ENCODE measurements at regions not wholly inside any gene's neighbourhood (a gene's known extent, or its start where the extent isn't known, plus 50 kb on each side); places are given as distances from the start of the nearest gene placed in this dataset.
"Not testable (repeated sequence)": the region's sequence is repeated elsewhere in the genome, so short reads cannot be mapped to it uniquely, and the experiment has no call there.

DNA sequence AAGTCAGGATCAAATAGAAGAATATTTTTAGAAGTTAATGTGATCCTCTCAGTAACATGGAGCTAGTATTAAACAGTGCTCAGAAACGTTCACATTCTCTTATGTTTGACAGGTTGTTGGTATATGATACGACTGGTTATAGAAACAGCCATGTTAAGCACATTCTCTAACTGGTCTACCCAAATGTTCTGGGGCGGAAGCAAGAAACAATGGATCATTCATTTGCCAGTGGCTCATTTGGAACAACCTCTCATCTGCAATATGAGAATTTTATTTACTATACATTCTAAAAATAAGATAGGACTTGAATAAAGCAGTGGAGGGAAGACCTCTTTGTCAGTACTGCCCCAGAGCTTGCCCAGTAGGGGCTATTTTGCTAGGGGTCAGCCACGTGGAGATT is 167.1 kb upstream of the FAM98A start:
- no peak for DNase-seq (ENCODE audit: low spot score)

DNA sequence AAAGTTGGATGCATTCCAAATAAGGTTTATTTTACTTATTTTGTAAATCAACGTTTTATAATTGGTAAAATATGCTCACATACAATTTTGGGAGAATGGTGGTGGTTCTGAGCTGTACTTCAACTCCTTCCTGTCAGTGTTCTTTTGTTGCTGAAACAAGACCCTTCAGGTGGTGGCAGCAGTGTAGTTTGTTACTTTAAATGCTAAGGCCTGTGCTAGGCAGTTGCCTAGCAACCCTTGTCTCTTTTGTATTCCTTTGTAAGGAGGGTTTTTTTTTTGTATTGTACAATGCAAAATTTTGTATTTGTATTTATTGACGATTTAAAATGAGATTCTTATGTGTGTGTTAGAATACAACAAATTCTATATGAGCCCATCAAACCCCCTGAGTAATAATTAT is 166.0 kb upstream of the FAM98A start:
- no peak for DNase-seq (ENCODE audit: low spot score)

DNA sequence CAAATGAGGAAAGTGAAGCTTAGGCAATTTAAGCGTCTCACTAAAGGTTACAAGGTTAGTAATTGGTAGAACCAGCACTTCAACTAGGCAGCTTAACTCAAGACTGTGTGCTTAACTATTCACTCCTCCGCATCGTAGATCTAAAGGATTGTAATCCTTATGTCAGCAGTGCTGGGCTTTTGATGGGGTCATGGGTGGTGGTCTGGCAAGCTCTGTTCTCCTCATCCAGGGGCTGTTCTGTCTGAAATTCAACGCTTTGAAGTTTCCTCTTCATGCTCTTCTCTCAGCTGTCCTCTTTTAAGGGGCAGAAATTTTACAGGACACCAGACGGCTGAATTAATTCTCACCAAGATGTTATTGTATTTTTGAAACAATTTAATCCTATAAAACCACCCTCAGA is 165.5 kb upstream of the FAM98A start:
- DNase-seq (ENCODE audit: low spot score), result no peak

DNA sequence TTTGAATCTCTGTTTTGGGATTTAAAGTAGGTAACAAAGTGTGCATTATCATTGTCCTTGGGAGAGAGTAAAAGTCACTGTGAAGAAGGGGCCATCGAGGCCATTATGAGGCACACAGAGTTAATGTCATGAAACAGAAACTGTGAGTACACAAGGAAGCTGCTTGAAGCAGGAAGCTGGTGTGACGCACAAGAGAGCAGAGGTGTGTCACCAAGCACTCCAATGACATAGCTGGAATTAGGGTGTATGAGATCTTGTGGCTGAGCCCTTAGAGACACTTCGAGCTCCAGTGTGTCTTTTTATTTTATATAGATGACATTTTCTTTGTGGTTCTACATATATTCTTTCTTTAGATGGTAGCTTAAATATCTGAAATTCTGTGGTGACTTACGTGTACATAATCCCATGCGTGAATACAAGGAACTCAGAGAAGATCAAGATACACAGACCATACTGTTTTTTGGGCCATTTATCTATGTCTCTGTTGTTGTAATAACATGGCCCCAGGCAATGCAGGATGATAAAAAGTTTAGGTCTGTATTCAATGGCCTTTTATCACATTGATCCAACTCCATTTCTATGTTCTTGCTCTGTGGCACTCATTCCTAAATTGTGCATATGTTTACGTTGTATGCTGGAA is 164.7 kb upstream of the FAM98A start:
- DNase-seq (ENCODE audit: low spot score), result no peak

DNA sequence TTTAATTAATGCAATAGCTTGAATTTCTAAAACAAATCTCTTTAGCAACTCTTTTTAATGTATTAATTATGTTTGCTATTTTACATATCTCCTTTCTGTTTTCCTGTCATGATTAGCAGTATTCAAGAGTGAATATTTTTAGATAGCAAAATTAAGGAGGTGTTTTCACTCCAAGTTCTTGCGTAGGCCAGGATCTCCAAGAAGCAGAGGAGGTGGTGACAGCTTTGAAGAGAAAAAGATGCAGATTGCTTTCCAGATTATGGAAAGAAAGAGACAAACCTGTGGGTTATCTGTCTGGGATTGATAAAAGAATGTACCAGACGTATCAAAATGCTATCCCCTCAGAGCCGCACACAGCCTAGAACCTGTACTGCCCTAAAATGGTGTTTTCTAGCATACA is 163.5 kb upstream of the FAM98A start:
- DNase-seq (ENCODE audit: low spot score), result no peak

DNA sequence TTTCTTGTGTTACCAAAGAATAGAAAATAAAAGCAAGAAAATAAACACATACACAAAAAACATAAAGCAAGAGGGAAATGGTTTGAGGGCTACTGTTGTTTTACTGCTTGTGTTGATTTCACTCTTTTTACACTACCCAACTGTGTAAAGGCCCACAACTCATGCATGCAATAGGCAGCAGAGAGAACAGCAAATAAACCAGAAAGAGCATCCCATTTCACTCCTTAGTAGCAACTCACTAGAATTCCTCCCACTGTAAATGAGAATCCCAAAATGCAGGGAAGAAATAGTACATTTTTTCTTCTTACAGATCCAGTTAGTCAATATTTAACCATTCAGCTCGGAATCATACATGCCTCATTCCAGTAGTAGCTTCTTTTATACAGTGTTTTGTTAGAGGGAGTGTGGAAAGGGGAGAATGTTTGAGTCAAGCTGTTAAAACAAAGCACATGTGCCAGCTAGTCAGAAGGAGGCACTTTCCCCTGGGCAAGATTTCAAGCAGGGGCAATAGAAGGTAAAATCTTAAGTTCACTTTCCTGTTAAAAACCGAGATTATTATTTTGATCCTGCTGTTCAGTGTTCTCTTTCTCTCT is 147.2 kb upstream of the FAM98A start:
- DNase-seq (ENCODE audit: low spot score), result no peak

DNA sequence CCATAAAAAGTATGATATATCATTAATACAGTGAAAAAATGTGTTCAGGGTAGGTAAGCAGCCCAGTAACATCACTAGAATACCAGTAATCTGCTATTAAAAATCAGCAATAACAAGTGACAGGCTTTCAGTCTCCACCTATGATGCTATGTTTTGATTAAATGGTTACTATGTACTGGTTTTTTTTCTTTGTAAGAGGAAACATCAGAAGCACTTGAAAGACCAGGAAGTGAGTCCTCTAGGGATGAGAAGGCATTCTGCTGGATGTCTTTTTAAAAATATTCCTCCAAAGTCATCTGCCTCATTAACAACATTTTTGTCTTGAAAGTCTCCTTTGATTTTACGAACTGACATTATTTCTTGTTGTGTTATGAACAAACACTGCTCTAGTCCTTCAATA is 136.0 kb upstream of the FAM98A start:
- no peak for DNase-seq (ENCODE audit: low spot score)

DNA sequence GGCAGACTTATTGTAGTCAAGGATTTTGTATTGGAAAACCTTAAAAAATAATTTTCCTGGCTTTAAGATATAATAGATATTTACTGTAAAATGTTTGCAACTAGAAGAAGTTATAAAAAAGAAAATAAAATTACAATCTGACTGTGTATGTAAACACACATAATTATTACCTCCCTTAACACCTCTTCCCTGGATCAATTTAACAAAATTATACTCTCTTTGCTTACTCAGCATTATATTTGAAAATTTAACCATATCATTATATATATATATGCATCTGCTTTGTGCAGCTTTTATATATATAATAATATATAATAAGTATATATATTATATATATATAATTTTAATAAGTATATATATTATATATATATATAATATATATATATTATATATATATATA is 131.7 kb upstream of the FAM98A start:
- no peak for DNase-seq (ENCODE audit: low spot score)

DNA sequence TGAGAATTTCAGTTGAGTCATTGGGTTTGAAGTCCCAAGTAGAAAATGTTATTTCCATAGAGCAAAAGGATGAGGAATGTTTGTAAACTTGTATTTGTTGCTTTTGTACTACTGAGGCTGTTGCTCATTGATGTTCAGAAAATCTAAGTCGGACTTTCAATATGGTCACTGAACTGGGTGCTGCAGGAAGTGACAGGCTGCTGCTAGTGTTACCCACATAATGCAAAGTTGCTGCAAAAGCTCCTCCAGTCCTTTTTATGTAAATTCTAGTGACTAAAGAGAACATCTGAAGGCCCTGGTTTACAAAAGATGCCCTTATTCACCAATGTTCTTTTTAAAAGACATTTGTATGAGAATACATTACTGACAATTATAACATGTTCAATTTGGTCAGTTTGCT is 131.1 kb upstream of the FAM98A start:
- no peak for DNase-seq (ENCODE audit: low spot score)

DNA sequence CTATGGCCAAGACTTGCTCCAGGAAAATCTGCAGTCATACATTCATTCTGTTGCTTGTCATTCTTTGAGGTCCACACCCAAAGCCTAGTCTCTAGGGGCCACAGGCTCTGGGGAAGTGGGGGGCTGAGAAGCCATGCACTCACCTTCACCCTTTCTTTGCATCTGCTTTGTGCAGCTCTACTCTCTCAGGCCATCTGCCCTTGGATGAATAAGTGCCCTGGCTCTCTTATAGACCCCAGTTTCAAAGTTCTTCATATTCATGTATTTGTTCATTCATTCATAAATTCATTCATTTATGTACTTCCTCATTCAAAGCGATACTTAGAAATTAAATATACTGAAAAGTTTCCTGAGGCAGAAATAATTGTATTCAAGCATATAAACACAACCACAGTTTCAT is 130.3 kb upstream of the FAM98A start:
- no peak for DNase-seq (ENCODE audit: low spot score)

DNA sequence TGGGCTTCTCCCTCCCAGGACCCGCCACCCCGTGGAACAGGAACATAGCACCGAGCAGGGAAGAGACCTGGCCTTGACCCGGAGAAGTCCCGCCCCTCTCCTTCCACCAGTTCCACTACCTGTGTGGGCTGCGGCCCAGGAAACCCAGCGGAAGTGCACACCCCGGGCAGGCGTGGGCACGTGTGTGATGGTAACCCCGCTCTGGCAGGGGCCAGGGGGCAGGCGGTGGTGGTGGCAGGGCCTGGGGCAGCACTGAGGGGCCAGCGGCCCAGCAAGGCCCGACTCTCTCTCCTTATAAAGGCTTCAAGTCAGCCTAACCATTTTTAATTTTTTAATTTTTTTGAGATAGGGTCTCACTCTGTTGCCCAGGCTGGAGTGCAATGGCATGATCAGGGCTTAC is 129.0 kb upstream of the FAM98A start:
- no peak for DNase-seq (ENCODE audit: low spot score)

DNA sequence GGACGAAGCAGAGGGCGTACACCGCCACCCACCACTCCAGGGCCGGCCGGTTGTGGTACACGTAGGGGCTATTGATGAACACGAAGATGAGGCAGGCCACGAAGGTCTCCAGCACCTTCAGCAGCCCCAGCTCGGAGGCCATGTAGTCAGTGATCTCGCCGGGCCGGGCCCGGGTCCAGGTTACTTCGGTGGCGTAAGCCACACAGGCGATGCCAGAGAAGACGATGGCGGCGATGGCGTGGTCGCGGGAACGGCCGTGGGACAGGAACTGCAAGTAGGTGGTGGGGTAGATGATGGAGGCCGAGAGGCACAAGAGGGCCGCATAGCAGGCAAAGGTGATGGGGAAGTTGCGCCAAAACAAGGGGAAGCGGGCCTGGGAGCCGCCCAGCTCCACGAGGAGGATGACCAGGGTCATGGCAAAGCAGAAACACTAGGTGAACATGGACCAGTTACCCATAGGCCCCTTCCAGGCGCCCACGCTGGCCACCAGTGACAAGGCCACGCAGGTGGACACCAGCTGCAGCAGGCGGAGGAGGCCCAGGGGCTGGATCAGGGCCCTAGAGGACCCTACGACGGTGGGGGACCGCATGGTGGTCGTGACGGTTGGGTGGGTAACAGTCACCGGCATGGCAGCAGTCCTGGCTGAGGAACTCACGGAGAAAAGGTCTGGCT is 128.4 kb upstream of the FAM98A start:
- no peak for DNase-seq (ENCODE audit: low spot score)

DNA sequence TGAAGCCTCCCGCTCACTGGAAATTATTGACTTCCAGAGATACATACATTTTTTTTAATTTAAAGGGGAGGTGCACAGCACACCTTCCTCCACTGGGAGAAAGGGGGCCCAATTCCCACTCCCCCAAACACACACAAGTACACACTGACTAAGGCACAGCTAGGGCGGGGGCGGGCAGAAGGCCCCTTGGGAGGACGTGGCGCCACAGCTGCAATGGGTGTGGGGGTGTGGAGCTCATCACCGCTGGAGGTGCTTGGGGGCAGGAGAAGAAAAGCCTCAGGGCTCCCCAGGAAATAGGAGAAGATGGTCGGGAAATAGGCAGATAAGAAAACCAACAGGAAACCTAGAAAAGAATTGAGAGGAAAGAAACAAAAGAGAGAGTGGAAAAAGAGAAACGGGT is 127.3 kb upstream of the FAM98A start:
- no peak for DNase-seq (ENCODE audit: low spot score)

DNA sequence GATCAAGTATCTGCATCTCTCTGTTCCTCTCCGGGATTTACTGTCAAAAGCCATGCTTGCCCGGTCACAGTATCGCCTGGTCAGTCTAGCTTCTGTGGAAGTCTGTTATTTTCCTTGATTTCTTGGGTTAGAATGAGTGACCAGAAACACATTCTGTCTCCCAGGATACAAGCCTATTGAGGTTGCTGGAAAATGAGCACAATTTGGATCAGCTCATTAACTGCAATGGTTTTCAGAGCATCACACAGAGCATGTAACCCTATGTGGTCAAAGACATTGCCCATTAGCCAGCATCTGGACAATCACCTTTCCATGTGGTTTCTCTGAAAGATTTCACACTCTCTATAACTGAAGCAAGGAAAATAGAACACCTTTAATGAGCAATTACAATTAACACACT is 124.2 kb upstream of the FAM98A start:
- DNase-seq (ENCODE audit: low spot score), result no peak

DNA sequence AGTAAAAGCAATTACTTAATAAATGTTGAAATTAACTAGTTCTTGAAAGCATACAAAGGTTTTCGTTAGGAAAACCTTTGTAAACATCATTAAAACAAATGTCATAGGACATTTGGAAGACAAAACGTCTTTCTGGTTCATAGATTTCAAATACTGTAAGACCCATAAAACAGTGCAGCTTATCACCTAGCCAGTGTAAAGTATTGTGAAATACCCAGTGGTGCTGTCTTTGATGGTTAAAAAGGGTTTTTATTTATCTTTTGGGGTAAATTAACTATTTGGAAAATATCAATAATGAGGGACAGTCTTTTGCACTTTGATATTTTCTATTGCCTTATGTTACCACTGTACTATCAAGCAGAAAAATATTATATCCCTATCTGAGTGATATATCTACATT is 120.0 kb upstream of the FAM98A start:
- DNase-seq (ENCODE audit: low spot score), result no peak

DNA sequence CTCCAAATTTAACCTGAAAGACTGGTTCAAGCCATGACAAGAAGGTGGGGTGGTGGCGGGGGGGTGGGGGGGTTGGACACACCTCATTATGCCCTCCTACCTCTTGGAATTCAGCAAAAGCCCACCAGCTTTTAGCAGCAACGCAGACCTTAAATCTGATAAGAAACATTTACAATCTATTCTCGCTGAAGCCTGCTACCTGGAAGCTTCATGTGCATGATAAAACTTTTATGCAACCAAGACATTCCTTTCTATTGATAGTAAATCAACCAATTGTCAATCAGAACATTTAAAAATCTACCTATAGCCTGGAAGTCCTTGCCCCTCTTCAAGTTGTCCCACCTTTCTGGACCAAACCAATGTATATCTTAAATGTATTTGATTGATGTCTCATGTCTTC is 113.6 kb upstream of the FAM98A start:
- DNase-seq (ENCODE audit: low spot score), result no peak

DNA sequence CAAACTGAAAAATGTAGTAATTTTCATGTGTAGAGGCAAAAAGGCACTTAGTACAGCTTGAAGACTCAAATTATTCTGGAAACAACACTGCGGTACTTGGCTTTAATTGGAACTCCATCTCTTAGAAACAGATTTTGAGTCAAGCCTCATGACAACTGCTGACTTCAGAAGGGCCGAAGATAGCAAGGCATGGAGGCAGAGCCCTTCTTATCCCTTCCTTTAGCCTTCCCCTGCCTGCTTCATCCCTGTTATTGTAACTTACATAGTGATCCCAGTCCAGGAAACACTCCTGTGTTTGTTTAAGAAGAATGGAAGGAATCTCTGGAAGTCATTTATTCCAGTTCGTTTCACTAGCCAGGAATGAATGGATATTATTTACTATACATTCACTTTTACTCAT is 110.9 kb upstream of the FAM98A start:
- DNase-seq (ENCODE audit: low spot score), result no peak

DNA sequence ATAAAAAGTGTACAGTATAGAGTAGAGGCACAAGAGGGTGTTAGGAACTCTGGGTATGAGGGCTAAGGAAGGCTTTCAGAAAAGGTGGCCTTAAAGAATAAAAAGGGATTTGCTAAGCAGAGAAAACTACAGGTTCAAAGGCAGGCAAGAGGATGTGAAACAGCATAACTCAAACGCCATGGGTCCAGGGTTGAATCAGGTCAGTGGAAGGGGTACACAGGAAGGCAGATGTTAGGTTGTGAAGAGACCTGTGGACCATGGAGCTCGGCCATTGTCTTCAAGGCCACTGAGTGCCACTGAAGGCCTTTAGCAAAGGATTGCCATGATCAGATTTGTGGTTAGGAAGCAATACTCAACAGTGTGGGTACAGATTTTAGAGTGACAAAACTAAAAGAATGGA is 108.2 kb upstream of the FAM98A start:
- DNase-seq (ENCODE audit: low spot score), result no peak

DNA sequence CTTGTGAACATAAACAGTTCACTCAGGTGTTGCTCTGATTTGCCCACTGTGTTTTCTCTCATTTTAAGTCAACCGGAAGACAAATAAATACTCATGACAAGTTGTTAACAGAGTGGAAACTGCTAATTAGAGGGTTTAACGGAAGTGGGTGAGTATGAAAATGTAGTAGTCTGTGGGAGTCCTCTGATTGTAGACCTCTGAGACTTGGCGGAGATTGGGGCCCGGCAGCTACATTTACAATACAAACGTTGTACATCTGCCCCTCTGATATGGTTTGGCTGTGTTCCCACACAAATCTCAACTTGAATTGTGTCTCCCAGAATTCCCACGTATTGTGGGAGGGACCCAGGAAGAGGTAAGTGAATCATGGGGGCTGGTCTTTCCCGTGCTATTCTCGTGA is 107.3 kb upstream of the FAM98A start:
- DNase-seq (ENCODE audit: low spot score), result no peak

DNA sequence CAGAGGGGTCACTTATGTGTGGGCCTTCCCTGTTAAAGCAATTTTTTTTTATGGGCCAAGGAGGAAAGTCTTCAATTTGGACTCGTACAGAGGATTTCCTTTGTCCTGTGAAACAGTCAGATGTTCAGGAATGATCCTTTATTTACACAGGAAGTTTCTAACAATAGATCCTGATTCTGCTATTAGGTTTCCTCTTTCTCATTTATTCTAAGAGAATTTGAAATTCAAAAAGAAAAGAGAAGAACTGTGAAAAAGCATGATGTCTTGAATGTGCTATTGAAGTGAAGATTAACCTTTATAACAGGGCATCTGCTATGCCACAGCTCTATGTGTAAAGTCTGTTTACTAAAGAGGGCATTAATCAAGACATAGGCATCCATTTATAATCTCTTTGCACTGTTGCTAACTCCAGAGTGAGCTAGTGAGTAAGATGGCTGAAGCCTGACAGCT is 105.3 kb upstream of the FAM98A start:
- DNase-seq (ENCODE audit: low spot score), result no peak

DNA sequence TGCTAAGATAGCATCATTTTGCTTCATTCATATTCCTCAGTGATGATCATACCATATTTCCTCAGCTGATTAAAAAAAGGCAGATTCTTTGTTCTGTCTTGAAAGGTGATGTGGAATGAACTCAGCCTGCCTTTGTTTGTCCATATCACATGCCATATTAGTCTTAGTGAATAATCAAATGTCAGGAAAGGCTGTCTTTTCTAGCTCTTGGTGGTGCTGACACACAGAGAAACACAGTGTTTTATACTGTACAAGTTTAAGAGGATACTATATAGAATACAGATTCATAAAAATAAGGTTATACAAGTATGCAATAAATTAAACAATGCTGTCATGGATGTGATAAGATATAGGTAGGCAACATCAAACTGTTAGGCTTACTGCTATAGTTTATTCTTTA is 97.1 kb upstream of the FAM98A start:
- no peak for DNase-seq (ENCODE audit: low spot score)

DNA sequence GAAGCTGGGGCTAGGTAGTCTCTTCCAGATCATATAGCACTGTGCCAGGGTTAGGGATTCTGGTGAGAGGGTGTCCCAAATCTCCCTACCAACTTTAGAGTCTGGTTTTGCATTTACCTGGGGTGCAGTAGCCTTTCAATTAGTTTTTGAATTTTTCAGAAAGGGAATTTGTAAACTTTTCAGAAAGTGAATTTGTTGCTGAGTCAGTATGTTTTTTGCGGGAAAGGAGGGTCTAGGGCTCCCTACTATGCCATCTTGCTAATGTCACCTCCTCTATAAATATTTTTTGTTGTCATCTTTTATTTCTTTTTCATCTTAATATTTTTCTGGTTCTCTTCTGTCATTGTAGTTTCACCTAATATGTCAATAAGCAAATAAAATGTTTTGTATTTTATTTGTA is 95.8 kb upstream of the FAM98A start:
- DNase-seq (ENCODE audit: low spot score), result no peak

DNA sequence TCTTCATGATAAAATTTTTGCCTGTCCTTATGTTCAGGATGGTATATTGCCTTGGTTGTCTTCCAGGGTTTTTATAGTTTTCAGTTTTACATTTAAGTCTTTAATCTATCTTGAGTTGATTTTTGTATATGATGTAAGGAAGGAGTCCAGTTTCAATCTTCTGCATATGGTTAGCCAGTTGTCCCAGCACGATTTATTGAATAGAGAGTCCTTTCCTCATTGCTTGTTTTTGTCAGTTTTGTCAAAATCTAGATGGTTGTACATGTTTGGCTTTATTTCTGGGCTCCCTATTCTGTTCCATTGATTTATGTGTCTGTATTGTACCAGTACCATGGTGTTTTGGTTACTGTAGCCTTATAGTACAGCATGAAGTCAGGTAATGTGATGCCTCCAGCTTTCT is 91.6 kb upstream of the FAM98A start:
- DNase-seq (ENCODE audit: low spot score), result not testable (repeated sequence)

DNA sequence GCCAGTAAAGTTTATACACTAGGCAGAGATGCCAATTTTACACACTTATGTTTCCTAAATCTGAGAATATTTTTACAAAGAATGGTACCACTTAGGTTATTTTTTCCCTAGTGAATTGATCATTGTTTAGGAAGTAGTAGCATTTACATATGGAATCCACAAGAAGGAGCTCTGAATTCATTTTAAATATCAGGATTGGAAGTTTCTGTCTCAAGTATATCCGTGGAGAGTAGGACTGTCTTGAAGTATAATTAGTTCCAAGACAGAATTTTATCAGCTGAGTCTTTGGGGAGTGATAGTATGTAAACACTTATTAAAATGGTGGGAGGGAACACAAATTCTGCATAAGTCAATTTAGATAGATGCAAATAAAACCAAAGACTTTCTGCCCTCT is 82.3 kb upstream of the FAM98A start:
- no peak for DNase-seq (ENCODE audit: low spot score)

Data from CD4-positive, alpha-beta T cell treated with Interleukin-6 at 100 ng/mL for 8 hours (primary cell).